Stomach (tissue), 4 donors: ENCODE measurements at regions not wholly inside any gene's neighbourhood (a gene's known extent, or its start where the extent isn't known, plus 50 kb on each side); places are given as distances from the start of the nearest gene placed in this dataset.

Source experiments
- EP300 ChIP-seq: sonication (generic); formaldehyde crosslinking; IDR thresholded peaks from one replicate; pipeline ENCODE4 v1.6.1; 2017; ENCODE audit warnings: antibody characterized with exemption
- TF ChIP-seq, protein P1 (sequence below), 7 experiments: fragments of 450-650 bp in 4 of 7; fragments of 200-600 bp in 3 of 7; sonication (generic) in 3 of 7; IDR thresholded peaks; one replicate each; pipeline ENCODE4 v1.5.1; 2016 to 2019; ENCODE audit warnings: antibody characterized with exemption in 7 of 7, control low read depth in 2 of 7, mild to moderate bottlenecking in 1 of 7

DNA sequence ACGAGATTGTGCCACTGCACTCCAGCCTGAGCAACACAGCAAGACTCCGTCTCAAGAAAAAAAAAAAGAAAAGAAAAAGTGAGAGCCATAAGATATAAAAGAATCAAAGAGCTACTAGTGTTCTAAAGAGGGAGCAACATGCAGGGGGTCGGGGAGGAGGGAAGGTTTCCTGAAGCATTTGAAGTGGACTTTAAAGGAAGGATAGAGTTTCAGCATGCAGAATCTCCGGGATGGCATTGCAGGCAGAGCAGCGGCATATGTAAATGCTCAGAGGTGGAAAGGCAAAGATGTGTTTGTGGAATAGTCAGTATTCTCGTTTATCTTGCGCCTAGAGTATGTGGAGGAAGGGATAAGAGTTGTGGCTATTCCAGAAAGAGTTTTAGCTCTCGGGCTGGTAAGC, 447.6 kb upstream of the NFE2L3 start:
- TF ChIP-seq, protein P1, sequence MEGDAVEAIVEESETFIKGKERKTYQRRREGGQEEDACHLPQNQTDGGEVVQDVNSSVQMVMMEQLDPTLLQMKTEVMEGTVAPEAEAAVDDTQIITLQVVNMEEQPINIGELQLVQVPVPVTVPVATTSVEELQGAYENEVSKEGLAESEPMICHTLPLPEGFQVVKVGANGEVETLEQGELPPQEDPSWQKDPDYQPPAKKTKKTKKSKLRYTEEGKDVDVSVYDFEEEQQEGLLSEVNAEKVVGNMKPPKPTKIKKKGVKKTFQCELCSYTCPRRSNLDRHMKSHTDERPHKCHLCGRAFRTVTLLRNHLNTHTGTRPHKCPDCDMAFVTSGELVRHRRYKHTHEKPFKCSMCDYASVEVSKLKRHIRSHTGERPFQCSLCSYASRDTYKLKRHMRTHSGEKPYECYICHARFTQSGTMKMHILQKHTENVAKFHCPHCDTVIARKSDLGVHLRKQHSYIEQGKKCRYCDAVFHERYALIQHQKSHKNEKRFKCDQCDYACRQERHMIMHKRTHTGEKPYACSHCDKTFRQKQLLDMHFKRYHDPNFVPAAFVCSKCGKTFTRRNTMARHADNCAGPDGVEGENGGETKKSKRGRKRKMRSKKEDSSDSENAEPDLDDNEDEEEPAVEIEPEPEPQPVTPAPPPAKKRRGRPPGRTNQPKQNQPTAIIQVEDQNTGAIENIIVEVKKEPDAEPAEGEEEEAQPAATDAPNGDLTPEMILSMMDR (IDR thresholded peaks at IDR 0.05) = no peak
- TF ChIP-seq EP300 = no peak
